Aorta (tissue), 5 donors: ENCODE measurements at regions not wholly inside any gene's neighbourhood (a gene's known extent, or its start where the extent isn't known, plus 50 kb on each side); places are given as distances from the start of the nearest gene placed in this dataset.

Experiments
- ATAC-seq: fragments of 200-7000 bp; cut with Tn5 transposase; one replicate; pipeline ENCODE4 v1.9.1; 2022; ENCODE audit warnings: moderate library complexity; ENCODE audit not compliant: low FRiP score
- DNase-seq, 2 donors: peaks; one replicate each; pipeline ENCODE4 v3.0.0-alpha.2; 2020
- H3K27ac ChIP-seq, 2 donors: one replicate each; pipeline ENCODE4 v1.5.1; 2013; ENCODE audit warnings: low read length in 2 of 2, mild to moderate bottlenecking in 2 of 2, moderate library complexity in 2 of 2, control low read depth in 1 of 2, inconsistent platforms in 1 of 2, low read depth in 1 of 2
- H3K27me3 ChIP-seq, 2 donors: one replicate each; pipeline ENCODE4 v1.6.1; 2013; ENCODE audit warnings: control low read depth in 1 of 2, low read length in 1 of 2, mild to moderate bottlenecking in 1 of 2, moderate library complexity in 1 of 2; ENCODE audit not compliant: insufficient read depth in 2 of 2, control insufficient read depth in 1 of 2
- H3K36me3 ChIP-seq, 2 donors: one replicate each; pipeline ENCODE4 v1.6.1; 2013; ENCODE audit warnings: control low read depth in 1 of 2, low read length in 1 of 2, mild to moderate bottlenecking in 1 of 2; ENCODE audit not compliant: insufficient read depth in 2 of 2, control insufficient read depth in 1 of 2
- H3K4me1 ChIP-seq, 2 donors: one replicate each; pipeline ENCODE4 v1.6.1; 2013; ENCODE audit warnings: low read length in 2 of 2, control low read depth in 1 of 2, mild to moderate bottlenecking in 1 of 2, moderate library complexity in 1 of 2; ENCODE audit not compliant: insufficient read depth in 2 of 2, control insufficient read depth in 1 of 2
- H3K4me3 ChIP-seq, 2 donors: one replicate each; pipeline ENCODE4 v1.5.1; 2013; ENCODE audit warnings: low read length in 2 of 2, control low read depth in 1 of 2, mild to moderate bottlenecking in 1 of 2
- H3K9me3 ChIP-seq: one replicate; pipeline ENCODE4 v1.6.1; 2013; ENCODE audit warnings: mild to moderate bottlenecking, low read length; ENCODE audit not compliant: control insufficient read depth
- WGBS, 2 donors: extraction: QIAGEN DNeasy Blood & Tissue Kit; methylation state at CpG; one replicate each; pipeline ENCODE4 v1.1.7; 2013; 5-methylcytosine and 5-hydroxymethylcytosine counted together
- intact Hi-C, 2 donors: fragments of 100-400 bp; cut with DNase I; formaldehyde crosslinking; loops; one replicate each; pipeline versions ENCODE4 v1.14.2 to v1.15.0; 2022
- donor health status: healthy with polysubstance abuse.
- donor health status: Bipolar disorder and iron deficiency.
- donor health status: DM: no; HTN: no; CAD: no.
- donor health status: DM: no; HTN: no; CAD: no.
- donor health status: DM: yes; HTN: yes; CAD: no.

DNA sequence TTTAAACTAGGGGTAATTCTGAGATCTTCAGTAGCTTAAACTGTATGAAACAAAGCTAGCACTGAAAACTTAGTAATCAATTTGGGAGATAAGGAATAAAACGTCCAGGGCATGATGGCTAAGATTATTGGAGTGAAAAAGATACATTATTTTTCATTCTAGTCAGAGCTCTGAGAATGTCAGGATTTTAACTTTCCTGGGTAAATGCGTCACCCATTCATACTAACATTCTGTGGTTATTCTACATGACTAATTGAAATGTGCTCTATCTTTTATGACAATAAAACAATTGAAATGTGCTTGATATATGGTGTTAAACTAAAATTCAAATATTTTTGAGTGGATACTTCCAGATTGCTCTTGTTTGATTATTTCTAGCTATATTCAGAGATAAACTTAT lies 626.0 kb downstream of the EDEM1 start:
- ATAC-seq, result no peak

DNA sequence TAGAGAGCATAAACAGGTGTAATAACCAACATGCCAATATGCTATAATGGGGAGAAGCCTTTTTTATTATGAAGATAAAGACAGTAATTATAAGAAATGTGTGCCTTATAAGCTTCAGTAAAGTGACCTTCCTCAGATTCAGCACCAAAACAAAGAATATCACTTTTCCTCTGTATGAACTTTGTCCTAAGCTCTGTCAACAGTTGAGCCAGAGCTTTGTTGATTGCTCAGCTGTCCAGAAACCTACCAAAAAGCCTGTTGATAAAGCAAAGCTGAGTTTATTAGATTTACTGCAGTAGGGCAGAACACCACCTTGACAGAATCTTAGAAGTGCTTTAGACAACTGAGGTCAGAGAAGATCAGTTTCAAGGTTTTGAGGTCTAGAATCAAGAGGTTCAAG lies 635.3 kb downstream of the EDEM1 start:
- Histone ChIP-seq H3K27ac (no peak overlapping the region), H3K4me3 (no peak overlapping the region), H3K9me3 (no peaks in the 10 kb centered on the region), H3K27me3 (no peaks in the 10 kb centered on the region), H3K36me3 (no peaks in the 10 kb centered on the region), H3K4me1 (no peaks in the 10 kb centered on the region)
- no peak for DNase-seq
- intact Hi-C loops, result no loop called here
- no peak for ATAC-seq

More for the DNA sequence above, 626.0 kb downstream of the EDEM1 start:
- Histone ChIP-seq H3K27ac (no peak overlapping the region), H3K4me3 (no peak overlapping the region), H3K4me1 (no peaks in the 10 kb centered on the region), H3K9me3 (no peaks in the 10 kb centered on the region), H3K36me3 (no peaks in the 10 kb centered on the region), H3K27me3 (no peaks in the 10 kb centered on the region)
- DNase-seq, result no peak
- 23 to 33% methylated on average over 2 of the region's 2 CpGs for WGBS, 2 donors
- intact Hi-C loops, result no loop called here

DNA sequence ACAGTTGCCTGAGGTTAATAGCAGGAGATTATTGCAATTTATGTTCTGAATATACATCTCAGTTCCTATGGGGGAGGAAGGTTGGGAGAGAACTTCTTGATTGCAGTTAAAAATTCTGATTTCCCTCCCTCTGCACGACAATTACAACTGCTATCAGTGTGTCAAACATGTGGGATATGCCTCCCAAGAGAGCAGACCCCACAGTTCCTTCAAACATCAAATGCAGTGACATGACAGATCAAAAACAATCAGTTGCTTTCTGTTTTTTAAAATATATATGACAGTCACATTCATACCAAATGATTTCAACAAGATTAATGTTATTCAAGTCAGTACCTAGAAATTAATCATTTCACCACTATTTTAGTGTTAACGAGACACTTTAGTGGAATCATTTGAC lies 639.0 kb downstream of the EDEM1 start:
- H3K27ac ChIP-seq, result no peak overlapping the region

DNA sequence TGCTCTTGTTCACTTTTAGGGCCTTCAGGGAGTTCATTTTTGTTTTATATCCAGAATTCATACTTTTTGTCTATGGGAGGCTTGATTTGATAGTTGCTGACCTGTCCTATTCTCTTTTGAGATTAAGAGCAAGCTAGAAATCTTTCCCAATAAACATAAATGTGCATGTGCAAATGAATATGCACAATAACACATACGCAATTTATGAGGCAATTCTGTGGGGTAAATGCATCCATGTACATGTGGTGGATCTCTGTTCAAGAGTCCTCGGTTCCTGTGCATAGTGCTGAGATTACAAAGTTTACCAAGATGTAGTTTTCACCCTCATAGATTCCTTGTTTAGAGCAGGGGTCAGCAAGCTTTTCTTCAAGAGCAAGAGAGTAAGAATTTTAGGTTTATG lies 640.7 kb downstream of the EDEM1 start:
- H3K4me1 ChIP-seq, result no peaks in the 10 kb centered on the region
- H3K27me3 ChIP-seq, result no peaks in the 10 kb centered on the region
- H3K9me3 ChIP-seq, result no peaks in the 10 kb centered on the region
- DNase-seq (no peak), ATAC-seq (no peak)
- intact Hi-C loops, result no loop called here
- no peak overlapping the region for H3K27ac ChIP-seq
- H3K4me3 ChIP-seq, result no peak overlapping the region
- H3K36me3 ChIP-seq, result no peaks in the 10 kb centered on the region
- WGBS, 2 donors, result 74 to 78% methylated on average over 2 of the region's 2 CpGs

More for the DNA sequence above, 639.0 kb downstream of the EDEM1 start:
- WGBS, 2 donors, result 50 to 54% methylated on average over 2 of the region's 2 CpGs
- intact Hi-C loops, result no loop called here
- ATAC-seq (no peak), DNase-seq (no peak)
- no peak overlapping the region for H3K4me3 ChIP-seq
- no peaks in the 10 kb centered on the region for H3K9me3 ChIP-seq
- H3K4me1 ChIP-seq, result no peaks in the 10 kb centered on the region
- no peaks in the 10 kb centered on the region for H3K36me3 ChIP-seq
- no peaks in the 10 kb centered on the region for H3K27me3 ChIP-seq

DNA sequence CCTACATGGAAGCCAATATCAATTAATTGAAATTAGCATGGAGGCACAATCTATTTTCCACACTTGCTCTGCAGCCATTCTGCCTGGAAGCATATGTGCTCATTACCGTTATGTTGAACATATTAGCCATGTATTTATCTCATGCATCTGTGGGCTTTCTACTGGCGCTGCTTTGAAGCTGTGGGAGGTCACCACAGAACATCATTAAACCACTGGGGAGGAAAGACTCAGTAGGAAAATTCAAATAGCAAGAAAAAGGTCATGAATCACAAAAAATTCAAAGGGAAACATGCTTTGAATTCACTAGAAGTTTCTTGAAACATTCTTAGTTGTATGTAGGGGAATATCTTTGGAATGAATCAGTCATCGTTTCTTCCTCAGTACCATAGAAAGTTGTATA lies 652.5 kb downstream of the EDEM1 start:
- DNase-seq, result no peak
- Histone ChIP-seq H3K27ac (no peak overlapping the region), H3K9me3 (peaks cover 2% of the 10 kb centered on the region), H3K4me3 (no peak overlapping the region), H3K4me1 (no peaks in the 10 kb centered on the region), H3K36me3 (no peaks in the 10 kb centered on the region), H3K27me3 (no peaks in the 10 kb centered on the region)
- 54 to 58% methylated on average over 3 of the region's 3 CpGs for WGBS, 2 donors
- ATAC-seq, result no peak
- intact Hi-C loops, result no loop called here

DNA sequence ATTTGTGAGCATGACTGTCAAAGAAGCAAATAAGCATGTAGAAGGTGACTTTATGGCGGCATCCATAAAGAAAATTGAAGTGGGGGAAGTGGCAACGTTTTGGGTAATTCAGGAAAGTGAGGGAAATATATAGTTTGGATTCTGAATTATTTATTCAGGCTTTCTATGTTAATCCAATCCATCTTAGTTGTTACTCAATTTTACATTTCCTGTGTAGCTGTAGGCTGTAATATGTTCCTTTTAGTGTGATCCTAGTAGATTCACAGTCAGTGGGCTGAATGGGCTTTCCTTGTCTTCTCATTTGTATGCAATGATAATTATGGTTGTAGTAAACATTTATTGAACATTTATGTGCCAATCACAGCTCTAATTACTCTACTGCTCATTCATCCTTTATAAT lies 654.1 kb downstream of the EDEM1 start:
- WGBS, 2 donors, result 31 to 47% methylated on average over 2 of the region's 2 CpGs
- H3K4me1 ChIP-seq, result no peaks in the 10 kb centered on the region
- H3K27me3 ChIP-seq, result no peaks in the 10 kb centered on the region
- no peak overlapping the region for H3K4me3 ChIP-seq
- H3K36me3 ChIP-seq, result no peaks in the 10 kb centered on the region
- ATAC-seq, result no peak
- H3K9me3 ChIP-seq, result peaks cover 2% of the 10 kb centered on the region
- intact Hi-C loops, result no loop called here
- no peak for DNase-seq
- H3K27ac ChIP-seq, result no peak overlapping the region

DNA sequence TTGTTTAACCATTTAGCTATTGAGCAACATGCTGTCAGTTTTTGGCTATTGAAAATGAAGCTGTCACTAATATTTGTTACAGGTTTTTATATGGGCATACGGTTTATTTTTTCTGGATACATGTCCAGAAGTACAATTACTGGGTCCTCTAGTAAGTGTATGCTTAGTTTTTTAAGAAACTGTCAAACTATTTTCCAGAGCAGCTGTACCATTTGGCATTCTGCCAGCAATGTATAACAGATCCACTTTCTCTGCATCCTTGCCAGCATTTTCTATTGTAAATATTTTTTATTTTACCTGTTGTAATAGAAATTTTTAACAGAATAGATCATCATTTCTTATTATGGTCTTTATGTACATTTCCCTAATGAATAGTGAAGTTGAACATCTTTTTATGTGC lies 658.8 kb downstream of the EDEM1 start:
- DNase-seq (no peak), ATAC-seq (no peak)
- Histone ChIP-seq H3K27ac (no peak overlapping the region), H3K27me3 (no peaks in the 10 kb centered on the region), H3K9me3 (no peaks in the 10 kb centered on the region), H3K4me3 (no peak overlapping the region), H3K4me1 (no peaks in the 10 kb centered on the region), H3K36me3 (no peaks in the 10 kb centered on the region)
- intact Hi-C loops, result no loop called here
- WGBS, 2 donors, result 16 to 18% methylated on average over 1 of the region's 1 CpG

DNA sequence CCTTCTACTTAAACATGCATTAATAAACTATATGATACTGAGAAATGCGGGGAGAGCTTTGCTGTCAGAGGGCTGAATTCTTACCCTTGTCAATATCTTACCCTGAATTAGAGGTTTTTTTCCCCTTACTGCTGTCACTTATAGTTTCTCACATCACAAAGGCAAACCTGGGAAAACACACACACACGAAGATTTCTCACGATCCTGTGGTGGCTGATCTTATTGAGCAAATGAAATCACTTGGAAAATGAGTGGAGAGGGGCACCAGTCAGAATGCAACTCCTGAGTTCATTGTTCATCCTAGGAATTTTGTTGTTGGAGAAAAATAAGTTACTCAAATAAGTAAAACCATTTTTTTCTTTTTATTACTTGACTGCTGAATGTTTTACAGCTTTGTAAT lies 673.6 kb downstream of the EDEM1 start:
- Histone ChIP-seq H3K27ac (no peak overlapping the region), H3K36me3 (no peaks in the 10 kb centered on the region), H3K4me3 (no peak overlapping the region), H3K9me3 (no peaks in the 10 kb centered on the region), H3K27me3 (no peaks in the 10 kb centered on the region), H3K4me1 (no peaks in the 10 kb centered on the region)
- ATAC-seq, result no peak
- no peak for DNase-seq
- intact Hi-C loops, result no loop called here
- whole genome bisulfite sequencing, 2 donors, result 45 to 48% methylated on average over 3 of the region's 3 CpGs

DNA sequence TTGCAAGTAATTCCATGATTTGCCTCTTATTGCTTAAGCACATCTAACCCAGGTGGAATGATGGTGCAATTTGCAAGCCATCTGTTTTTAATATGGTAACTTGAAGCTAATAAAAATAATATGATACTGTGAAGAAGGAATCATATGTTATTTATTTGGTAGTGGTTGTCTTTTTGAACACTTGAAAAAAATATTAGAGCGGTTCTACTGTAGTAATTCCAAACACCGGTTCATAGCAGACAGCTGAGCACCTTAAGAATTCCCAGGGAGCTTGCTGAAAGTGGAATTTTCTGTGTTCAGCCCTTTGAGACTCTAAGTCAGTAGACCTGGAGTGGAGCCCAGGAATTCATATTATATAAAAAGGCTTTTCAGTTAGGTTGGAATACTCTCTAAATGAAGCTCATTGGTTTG lies 687.4 kb downstream of the EDEM1 start:
- intact Hi-C loops, result no loop called here
- Histone ChIP-seq H3K4me3 (no peak overlapping the region), H3K4me1 (no peaks in the 10 kb centered on the region), H3K27ac (no peak overlapping the region), H3K36me3 (no peaks in the 10 kb centered on the region), H3K9me3 (no peaks in the 10 kb centered on the region), H3K27me3 (peaks cover 0 to under 1% of the 10 kb centered on the region in 2 donors)
- 22 to 35% methylated on average over 2 of the region's 2 CpGs for WGBS, 2 donors
- DNase-seq, result no peak
- no peak for ATAC-seq
